ENCODE measurements at regions not wholly inside any gene's neighbourhood (a gene's known extent, or its start where the extent isn't known, plus 50 kb on each side); places are given as distances from the start of the nearest gene placed in this dataset.

DNA sequence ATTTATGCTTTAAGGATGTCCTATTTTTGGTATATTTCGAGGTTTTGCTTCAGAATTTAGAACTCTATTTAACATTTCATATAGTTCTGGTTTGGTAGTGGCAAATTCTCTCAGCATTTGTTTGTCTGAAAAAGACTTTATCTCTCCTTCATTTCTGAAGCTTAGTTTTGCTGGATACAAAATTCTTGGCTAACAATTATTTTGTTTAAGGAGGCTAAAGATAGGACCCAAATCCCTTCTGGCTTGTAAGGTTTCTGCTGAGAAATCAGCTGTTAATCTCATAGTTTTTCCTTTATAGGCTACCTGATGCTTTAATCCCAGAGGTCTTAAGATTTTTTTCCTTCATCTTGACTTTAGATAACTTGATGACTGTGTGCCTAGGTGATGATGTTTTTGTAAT is 162.7 kb upstream of the B3GAT2 start:
- TF ChIP-seq CTCF (IDR thresholded peaks at IDR 0.05; ENCODE audit: poor library complexity) (no peak), EZH2 (IDR thresholded peaks at IDR 0.05; ENCODE audit: borderline replicate concordance) (no peak), EZH2phosphoT487 (IDR thresholded peaks at IDR 0.05; ENCODE audit: low read depth, severe bottlenecking, unreplicated experiment) (no peak)
- Histone ChIP-seq H3K27ac (no peak overlapping the region), H2AFZ (no peak overlapping the region), H3K9me2 (replicated peaks; ENCODE audit: insufficient read depth) (no peaks in the 10 kb centered on the region), H3K9me3 (ENCODE audit: low read depth) (no peaks in the 10 kb centered on the region), H3K4me3 (no peak overlapping the region), H3K79me2 (no peaks in the 10 kb centered on the region), H3K4me1 (ENCODE audit: insufficient read depth) (no peaks in the 10 kb centered on the region), H3K27me3 (no peaks in the 10 kb centered on the region), H4K20me1 (ENCODE audit: insufficient read depth, poor library complexity, severe bottlenecking) (no peaks in the 10 kb centered on the region), H3K36me3 (replicated peaks; ENCODE audit: insufficient read depth, low read depth) (no peaks in the 10 kb centered on the region), H3K4me2 (no peak overlapping the region)
- WGBS (ENCODE audit: low lambda C conversion rate, missing lambda C conversion rate) = 69% methylated on average over 1 of the region's 1 CpG
- DNase-seq (ENCODE audit: low spot score) = no peak

DNA sequence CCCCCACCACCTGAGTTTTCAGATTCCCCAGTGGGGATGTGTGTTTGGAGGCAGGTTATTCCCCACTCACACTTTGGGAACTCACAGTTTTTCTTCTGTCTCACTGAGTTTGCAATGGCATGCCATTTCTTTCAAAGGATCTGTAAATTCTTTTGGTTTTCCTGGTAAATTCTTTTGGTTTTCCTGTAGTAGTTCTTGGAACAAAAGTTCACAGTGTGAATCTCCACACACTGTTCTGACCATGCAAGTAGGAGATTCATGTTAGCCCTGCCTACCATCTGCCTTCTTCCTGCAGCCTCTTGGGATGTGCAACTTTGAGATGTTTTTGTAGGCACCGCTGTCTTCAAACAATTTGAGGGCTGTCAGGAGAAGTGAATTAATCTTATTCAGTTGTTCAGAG is 165.6 kb upstream of the OGFRL1 start:
- Histone ChIP-seq H3K27me3 (no peaks in the 10 kb centered on the region), H4K20me1 (ENCODE audit: insufficient read depth, poor library complexity, severe bottlenecking) (no peaks in the 10 kb centered on the region), H3K4me2 (no peak overlapping the region), H3K36me3 (replicated peaks; ENCODE audit: insufficient read depth, low read depth) (no peaks in the 10 kb centered on the region), H2AFZ (no peak overlapping the region), H3K79me2 (no peaks in the 10 kb centered on the region), H3K4me1 (ENCODE audit: insufficient read depth) (no peaks in the 10 kb centered on the region), H3K9me2 (replicated peaks; ENCODE audit: insufficient read depth) (no peaks in the 10 kb centered on the region), H3K27ac (no peak overlapping the region), H3K4me3 (no peak overlapping the region), H3K9me3 (ENCODE audit: low read depth) (no peaks in the 10 kb centered on the region)
- no peak for DNase-seq (ENCODE audit: low spot score)
- TF ChIP-seq CTCF (IDR thresholded peaks at IDR 0.05; ENCODE audit: poor library complexity) (no peak), EZH2phosphoT487 (IDR thresholded peaks at IDR 0.05; ENCODE audit: low read depth, severe bottlenecking, unreplicated experiment) (no peak), EZH2 (IDR thresholded peaks at IDR 0.05; ENCODE audit: borderline replicate concordance) (no peak)
- WGBS (ENCODE audit: low lambda C conversion rate, missing lambda C conversion rate) = 97% methylated on average over 1 of the region's 1 CpG

- 55% methylated on average over 3 of the region's 3 CpGs for WGBS (ENCODE audit: low lambda C conversion rate, missing lambda C conversion rate)
These were observed 164.3 kb upstream of the OGFRL1 start for GRCh38 chr6:71124340-71124739.

More at GRCh38 chr6:71124340-71124739, 164.3 kb upstream of the OGFRL1 start:
- Histone ChIP-seq H4K20me1 (ENCODE audit: insufficient read depth, poor library complexity, severe bottlenecking) (no peaks in the 10 kb centered on the region), H3K9me3 (ENCODE audit: low read depth) (no peaks in the 10 kb centered on the region), H3K27me3 (no peaks in the 10 kb centered on the region), H3K4me2 (no peak overlapping the region), H3K79me2 (no peaks in the 10 kb centered on the region), H3K4me3 (no peak overlapping the region), H3K9me2 (replicated peaks; ENCODE audit: insufficient read depth) (no peaks in the 10 kb centered on the region), H3K27ac (no peak overlapping the region), H3K36me3 (replicated peaks; ENCODE audit: insufficient read depth, low read depth) (no peaks in the 10 kb centered on the region), H3K4me1 (ENCODE audit: insufficient read depth) (no peaks in the 10 kb centered on the region), H2AFZ (no peak overlapping the region)
- no peak for DNase-seq (ENCODE audit: low spot score)
- TF ChIP-seq EZH2phosphoT487 (IDR thresholded peaks at IDR 0.05; ENCODE audit: low read depth, severe bottlenecking, unreplicated experiment) = no peak
- TF ChIP-seq EZH2 (IDR thresholded peaks at IDR 0.05; ENCODE audit: borderline replicate concordance) = no peak
- no peak for TF ChIP-seq CTCF (IDR thresholded peaks at IDR 0.05; ENCODE audit: poor library complexity)

All from hepatocyte (in vitro differentiated cells).